MM.1S (cell line): ENCODE measurements at regions not wholly inside any gene's neighbourhood (a gene's known extent, or its start where the extent isn't known, plus 50 kb on each side); places are given as distances from the start of the nearest gene placed in this dataset.

ENCODE experiments used
- CTCF ChIP-seq: fragments of 300-600 bp; sonication (generic); IDR thresholded peaks from 2 replicates; pipeline ENCODE4 v1.5.1; 2016; ENCODE audit warnings: antibody characterized with exemption, low read length, mixed read lengths
- EZH2phosphoT487 ChIP-seq: fragments of 300-600 bp; sonication (generic); IDR thresholded peaks from 2 replicates; pipeline ENCODE4 v1.6.1; 2018; ENCODE audit warnings: antibody characterized with exemption, low read length

DNA sequence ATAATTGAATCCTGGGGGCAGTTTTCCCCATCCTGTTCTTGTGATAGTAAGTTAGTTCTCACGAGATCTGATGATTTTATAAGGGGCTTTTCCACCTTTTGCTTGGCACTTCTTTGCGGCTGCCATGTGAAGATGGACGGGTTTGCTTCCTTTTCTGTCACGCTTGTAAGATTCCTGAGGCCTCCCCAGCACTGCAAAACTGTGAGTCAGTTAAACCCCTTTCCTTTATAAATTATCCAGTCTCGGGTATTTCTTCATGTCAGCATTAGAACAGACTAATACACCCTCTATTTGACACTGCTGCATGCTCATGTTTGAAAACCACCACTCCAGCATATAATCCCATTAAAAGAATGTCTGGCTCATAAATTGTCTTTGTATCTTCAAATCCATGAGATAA lies 264.4 kb upstream of the ITM2A start:
- TF ChIP-seq CTCF (no peak), EZH2phosphoT487 (no peak)
